Loucy (cell line): ENCODE measurements at regions not wholly inside any gene's neighbourhood (a gene's known extent, or its start where the extent isn't known, plus 50 kb on each side); places are given as distances from the start of the nearest gene placed in this dataset.

Experiments
- EZH2phosphoT487 ChIP-seq: fragments of 200-600 bp; IDR thresholded peaks from 2 replicates; pipeline ENCODE4 v1.6.1; 2018; ENCODE audit warnings: antibody characterized with exemption, mild to moderate bottlenecking, moderate library complexity, borderline replicate concordance
- TF ChIP-seq, protein P1 (sequence below): fragments of 200-600 bp; sonication (generic); conservative IDR thresholded peaks from 2 replicates; pipeline ENCODE4 v1.5.1; 2014; ENCODE audit warnings: mild to moderate bottlenecking, antibody characterized with exemption, low read length

DNA sequence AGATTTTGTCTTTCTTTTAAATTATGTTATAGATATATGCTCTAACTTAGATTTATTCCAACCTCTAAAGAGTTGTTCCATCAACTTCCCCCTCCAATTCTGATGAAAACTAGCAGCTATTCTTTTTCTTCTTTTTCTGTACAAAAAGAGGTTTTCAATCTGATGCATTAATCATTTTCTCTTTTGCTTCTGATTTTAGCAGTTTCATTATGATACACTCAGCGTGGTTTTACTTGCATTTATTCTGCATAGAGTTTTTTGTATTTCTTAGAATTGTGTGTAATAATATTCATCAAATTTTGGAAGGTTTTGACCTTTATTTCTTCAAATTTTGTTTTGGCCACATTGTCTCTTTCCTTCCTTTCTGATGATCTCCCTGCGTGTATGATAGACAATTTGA, 968.1 kb upstream of the CDH18 start:
- TF ChIP-seq, protein P1, sequence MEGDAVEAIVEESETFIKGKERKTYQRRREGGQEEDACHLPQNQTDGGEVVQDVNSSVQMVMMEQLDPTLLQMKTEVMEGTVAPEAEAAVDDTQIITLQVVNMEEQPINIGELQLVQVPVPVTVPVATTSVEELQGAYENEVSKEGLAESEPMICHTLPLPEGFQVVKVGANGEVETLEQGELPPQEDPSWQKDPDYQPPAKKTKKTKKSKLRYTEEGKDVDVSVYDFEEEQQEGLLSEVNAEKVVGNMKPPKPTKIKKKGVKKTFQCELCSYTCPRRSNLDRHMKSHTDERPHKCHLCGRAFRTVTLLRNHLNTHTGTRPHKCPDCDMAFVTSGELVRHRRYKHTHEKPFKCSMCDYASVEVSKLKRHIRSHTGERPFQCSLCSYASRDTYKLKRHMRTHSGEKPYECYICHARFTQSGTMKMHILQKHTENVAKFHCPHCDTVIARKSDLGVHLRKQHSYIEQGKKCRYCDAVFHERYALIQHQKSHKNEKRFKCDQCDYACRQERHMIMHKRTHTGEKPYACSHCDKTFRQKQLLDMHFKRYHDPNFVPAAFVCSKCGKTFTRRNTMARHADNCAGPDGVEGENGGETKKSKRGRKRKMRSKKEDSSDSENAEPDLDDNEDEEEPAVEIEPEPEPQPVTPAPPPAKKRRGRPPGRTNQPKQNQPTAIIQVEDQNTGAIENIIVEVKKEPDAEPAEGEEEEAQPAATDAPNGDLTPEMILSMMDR, result no peak
- no peak for TF ChIP-seq EZH2phosphoT487
